K562 (cell line): ENCODE measurements at regions not wholly inside any gene's neighbourhood (a gene's known extent, or its start where the extent isn't known, plus 50 kb on each side); places are given as distances from the start of the nearest gene placed in this dataset.

ENCODE experiments used
- ATAC-seq: fragments of 200-7000 bp; cut with Tn5 transposase; 3 replicates; pipeline ENCODE4 v1.9.1; 2020; ENCODE audit warnings: moderate library complexity
- BruUV-seq: library from RNA; stranded (reverse); fragments of 400-500 nt; replicated peaks from 2 replicates; lab custom pipeline; 2021; lab: Mats Ljungman, UMichigan
- CTCF ChIA-PET: fragments of 300-600 bp; formaldehyde crosslinking; extraction: SDS; loops from one replicate; lab custom pipeline; 2021; ENCODE audit warnings: low intra/inter-chr PET ratio; lab: Yijun Ruan, JAX
- POLR2A ChIA-PET: fragments of 300-600, 350-650 bp; sonication (Branson Sonifier 250); formaldehyde crosslinking; extraction: SDS; loops from one replicate; lab custom pipeline; 2021; ENCODE audit warnings: antibody characterized with exemption, inconsistent platforms; lab: Yijun Ruan, JAX
- DNase-seq, 4 experiments: peaks; one replicate each; pipeline versions ENCODE4 v3.0.0 to v3.0.0-alpha.2; 2011 to 2018; ENCODE audit warnings: low spot score in 3 of 4, mixed read lengths in 3 of 4; ENCODE audit errors: extremely low read depth in 1 of 4
- FAIRE-seq: peaks from 2 replicates; lab custom pipeline; 2011; peaks lifted over from hg19 to GRCh38; lab: Jason Lieb, UNC
- H2AFZ ChIP-seq: 2 replicates; pipeline ENCODE4 v1.6.0; 2011; ENCODE audit warnings: low read depth, low read length, control low read depth, inconsistent platforms
- H3K27ac ChIP-seq: fragments of 200-600 bp; 3 replicates; pipeline ENCODE4 v1.8.0; 2011; ENCODE audit warnings: low read depth, mild to moderate bottlenecking, control low read depth, inconsistent platforms, low read length, moderate library complexity, mixed read lengths; ENCODE audit errors: extremely low read depth
- H3K27me3 ChIP-seq, 2 experiments: fragments of 300-600 bp in 1 of 2; 2 replicates in 1 of 2; 3 replicates in 1 of 2; pipeline versions ENCODE4 v1.6.0 to v1.8.0; 2011; ENCODE audit warnings: inconsistent platforms in 2 of 2, low read length in 2 of 2, mild to moderate bottlenecking in 1 of 2, mixed read lengths in 1 of 2, moderate library complexity in 1 of 2; ENCODE audit not compliant: control insufficient read depth in 2 of 2, insufficient read depth in 2 of 2
- H3K36me3 ChIP-seq: fragments of 300-600 bp; 3 replicates; pipeline ENCODE4 v1.8.0; 2011; ENCODE audit warnings: mild to moderate bottlenecking, low read length, inconsistent platforms; ENCODE audit not compliant: control insufficient read depth, insufficient read depth
- H3K4me1 ChIP-seq, 2 experiments: fragments of 200-600 bp in 1 of 2; replicated peaks in 1 of 2; 2 replicates in 1 of 2; 3 replicates in 1 of 2; pipeline versions ENCODE4 v1.5.1 to v1.8.0; 2011; ENCODE audit warnings: inconsistent platforms in 2 of 2, low read length in 2 of 2, mild to moderate bottlenecking in 1 of 2, mixed read lengths in 1 of 2, moderate library complexity in 1 of 2; ENCODE audit not compliant: control insufficient read depth in 2 of 2, insufficient read depth in 2 of 2
- H3K4me2 ChIP-seq: 2 replicates; pipeline ENCODE4 v1.6.1; 2011; ENCODE audit warnings: low read length, control low read depth, inconsistent platforms, mixed read lengths; ENCODE audit not compliant: insufficient read depth
- H3K4me3 ChIP-seq: fragments of 200-600 bp; sonication (generic), shearing (Covaris generic); 2 replicates; pipeline ENCODE4 v1.5.1; 2016; ENCODE audit warnings: control low read depth, inconsistent platforms
- H3K79me2 ChIP-seq: fragments of 200-600 bp; 3 replicates; pipeline ENCODE4 v1.8.0; 2011; ENCODE audit warnings: low read length, inconsistent platforms; ENCODE audit not compliant: control insufficient read depth, insufficient read depth
- H3K9ac ChIP-seq, 2 experiments: 2 replicates each; pipeline versions ENCODE4 v1.6.0 to v1.6.1; 2011; ENCODE audit warnings: low read depth in 2 of 2, low read length in 2 of 2, control low read depth in 1 of 2, inconsistent platforms in 1 of 2, mild to moderate bottlenecking in 1 of 2, mixed read lengths in 1 of 2; ENCODE audit not compliant: insufficient read depth in 1 of 2
- H3K9me1 ChIP-seq: one replicate; pipeline ENCODE4 v1.6.0; 2011; ENCODE audit warnings: inconsistent platforms, mild to moderate bottlenecking, low read length, moderate library complexity; ENCODE audit not compliant: control insufficient read depth, insufficient read depth
- H3K9me3 ChIP-seq: replicated peaks from 2 replicates; pipeline ENCODE4 v1.5.1; 2011; ENCODE audit warnings: low read depth, low read length, inconsistent platforms; ENCODE audit not compliant: control insufficient read depth, insufficient read depth
- H4K20me1 ChIP-seq: replicated peaks from 2 replicates; pipeline ENCODE4 v1.6.1; 2011; ENCODE audit warnings: low read length, inconsistent platforms, mixed read lengths; ENCODE audit not compliant: control insufficient read depth, insufficient read depth
- GABPB2 ChIP-seq: fragments of 250-450 bp; sonication (Bioruptor Pico); conservative IDR thresholded peaks from 2 replicates; pipeline ENCODE4 v1.5.1; 2021; ENCODE audit warnings: mild to moderate bottlenecking
- RFX7 ChIP-seq: fragments of 250-450 bp; sonication (Bioruptor Pico); IDR thresholded peaks from 2 replicates; pipeline ENCODE4 v1.5.1; 2021; ENCODE audit warnings: mild to moderate bottlenecking
- ZNF217 ChIP-seq: sonication (generic); formaldehyde crosslinking; IDR thresholded peaks from 2 replicates; pipeline ENCODE4 v1.8.0; 2022; ENCODE audit warnings: mild to moderate bottlenecking, missing genetic modification reagents
- ZNF318 ChIP-seq, 2 experiments: fragments of 450-650 bp; IDR thresholded peaks; 2 replicates each; pipeline ENCODE4 v1.6.1; 2016; ENCODE audit warnings: mild to moderate bottlenecking in 2 of 2, borderline replicate concordance in 1 of 2, low read depth in 1 of 2, moderate library complexity in 1 of 2
- WGBS: fragments of 100-300 bp; shearing (Covaris generic); methylation state at CpG from one replicate; pipeline ENCODE4 v1.1.6; 2016; ENCODE audit warnings: low coverage, mixed read lengths; ENCODE audit not compliant: insufficient coverage; ENCODE audit errors: missing lambda C conversion rate; 5-methylcytosine and 5-hydroxymethylcytosine counted together
- in situ Hi-C: fragments of 300-500 bp; cut with MboI; formaldehyde crosslinking; loops from 4 replicates; pipeline ENCODE4 v1.15.0; 2018; ENCODE audit warnings: inconsistent platforms, mixed read lengths
- intact Hi-C: fragments of 100-400 bp; cut with micrococcal nuclease; formaldehyde crosslinking; loops from 2 replicates; pipeline ENCODE4 v1.14.2; 2022

DNA sequence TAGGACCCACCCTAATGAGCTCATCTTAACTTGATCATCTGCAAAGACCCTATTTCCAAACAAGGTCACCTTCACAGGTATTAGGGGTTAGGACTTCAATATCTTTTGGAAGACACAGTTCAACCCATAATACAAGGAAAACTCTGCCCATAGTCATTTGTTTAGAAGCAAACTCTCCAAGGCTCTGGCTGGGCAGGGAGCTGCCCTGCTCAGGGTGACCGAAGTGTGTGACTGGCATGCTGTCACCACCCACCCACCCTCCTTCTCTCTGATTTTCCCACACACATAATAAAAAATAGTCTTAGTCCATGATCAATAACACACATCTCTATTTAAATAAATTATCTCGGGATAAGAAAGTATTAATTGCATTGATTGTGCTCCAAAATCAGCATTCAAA lies 161.1 kb downstream of the KCTD15 start:
- H3K36me3 ChIP-seq: no peaks in the 10 kb centered on the region
- H3K9me3 ChIP-seq: no peaks in the 10 kb centered on the region
- H4K20me1 ChIP-seq: no peaks in the 10 kb centered on the region
- CTCF ChIA-PET: no interaction called here
- 0% methylated on average over 2 of the region's 2 CpGs for WGBS
- DNase-seq (no peak), ATAC-seq (no peak), FAIRE-seq (no peak)
- in situ Hi-C loops (no loop called here), intact Hi-C loops (no loop called here)
- BruUV-seq: no TSS peak
- H3K9me1 ChIP-seq: no peaks in the 10 kb centered on the region
- TF ChIP-seq ZNF217 (CRISPR knock-in tag) (no peak), RFX7 (CRISPR knock-in tag) (no peak), ZNF318 (IDR thresholded peaks at IDR 0.05; ENCODE audit: borderline replicate concordance in 1 of 2, low read depth in 1 of 2) (no peak), GABPB2 (CRISPR knock-in tag) (no peak)
- no peak overlapping the region for H3K9ac ChIP-seq
- H2AFZ ChIP-seq: no peak overlapping the region
- no peak overlapping the region for H3K4me2 ChIP-seq
- no peak overlapping the region for H3K4me3 ChIP-seq
- H3K79me2 ChIP-seq: no peaks in the 10 kb centered on the region
- POLR2A ChIA-PET: no interaction called here
- no peaks in the 10 kb centered on the region for H3K4me1 ChIP-seq
- H3K27me3 ChIP-seq: peaks cover 0 to 10% of the 10 kb centered on the region in 2 experiments; a peak in 2 of 5 replicates
- no peak overlapping the region for H3K27ac ChIP-seq
